ENCODE measurements at regions not wholly inside any gene's neighbourhood (a gene's known extent, or its start where the extent isn't known, plus 50 kb on each side); places are given as distances from the start of the nearest gene placed in this dataset.
"Not testable (repeated sequence)": the region's sequence is repeated elsewhere in the genome, so short reads cannot be mapped to it uniquely, and the experiment has no call there.

DNA sequence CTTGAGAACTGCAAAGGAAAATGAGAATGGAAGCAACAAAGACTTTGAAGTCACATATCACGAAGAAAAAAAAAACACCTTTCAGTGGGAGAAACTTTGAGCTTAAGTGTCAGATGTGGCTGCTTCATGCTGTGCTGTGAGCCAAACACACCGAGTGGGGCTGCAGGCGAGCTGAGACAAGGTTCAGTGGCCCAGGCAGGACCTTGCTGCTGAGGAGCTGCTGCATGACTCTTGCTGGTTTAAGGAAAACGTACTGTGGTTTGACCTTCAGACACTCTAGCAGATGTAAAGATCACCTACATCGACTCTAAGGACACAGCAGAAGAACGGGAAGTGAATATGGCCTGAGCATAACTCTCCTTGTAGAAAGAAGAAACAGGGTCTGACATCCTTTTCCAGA, 118.1 kb upstream of the OR4E1 start:
- DNase-seq: no peak

DNA sequence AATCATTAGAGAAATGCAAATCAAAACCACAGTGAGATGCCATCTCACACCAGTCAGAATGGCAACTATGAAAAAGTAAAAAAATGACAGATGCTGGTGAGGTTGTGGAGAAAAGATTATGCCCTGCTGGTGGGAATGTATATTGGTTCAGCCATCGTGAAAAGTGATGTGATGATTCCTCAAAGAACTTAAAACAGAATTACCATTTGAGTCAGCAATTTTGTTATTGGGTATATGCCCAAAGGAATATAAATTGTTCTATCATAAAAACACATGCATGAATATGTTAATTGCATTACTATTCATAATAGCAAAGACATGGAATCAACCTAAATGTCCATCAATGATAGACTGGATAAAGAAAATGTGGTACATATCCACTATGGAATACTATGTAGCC, 115.1 kb upstream of the OR4E1 start:
- DNase-seq: not testable (repeated sequence)

DNA sequence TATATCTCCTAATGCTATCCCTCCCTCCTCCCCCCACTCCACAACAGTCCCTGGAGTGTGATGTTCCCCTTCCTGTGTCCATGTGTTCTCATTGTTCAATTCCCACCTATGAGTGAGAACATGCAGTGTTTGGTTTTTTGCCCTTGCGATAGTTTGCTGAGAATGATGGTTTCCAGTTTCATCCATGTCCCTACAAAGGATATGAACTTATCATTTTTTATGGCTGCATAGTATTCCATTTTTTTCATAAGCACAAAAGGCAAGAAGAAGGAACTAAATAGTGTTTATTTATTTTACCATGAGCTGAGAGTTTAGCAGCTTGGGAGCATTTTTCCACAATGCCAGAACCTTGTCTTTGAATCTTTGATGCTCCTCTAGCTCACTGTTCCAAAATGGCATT, 113.6 kb upstream of the OR4E1 start:
- not testable (repeated sequence) for DNase-seq

DNA sequence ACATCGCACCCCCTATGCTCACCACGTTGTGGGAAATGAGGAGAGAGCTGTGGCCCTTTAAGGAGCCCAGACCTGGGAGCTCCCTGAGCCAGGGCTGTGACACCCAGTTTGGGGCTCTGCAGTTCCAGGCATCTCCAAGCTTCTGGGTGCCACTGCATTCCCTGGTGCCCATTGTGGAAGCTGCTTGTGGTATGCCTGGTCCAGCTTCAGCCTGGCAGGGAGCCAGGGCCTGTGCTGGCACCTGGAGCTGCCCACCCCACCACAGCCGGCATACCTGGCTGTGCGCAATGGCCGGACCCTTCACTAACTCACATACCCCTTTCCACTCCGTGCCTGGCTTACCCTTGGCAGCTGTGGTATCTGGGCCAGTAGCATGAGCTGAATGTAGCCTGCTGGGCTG, 107.9 kb upstream of the OR4E1 start:
- no peak for DNase-seq

DNA sequence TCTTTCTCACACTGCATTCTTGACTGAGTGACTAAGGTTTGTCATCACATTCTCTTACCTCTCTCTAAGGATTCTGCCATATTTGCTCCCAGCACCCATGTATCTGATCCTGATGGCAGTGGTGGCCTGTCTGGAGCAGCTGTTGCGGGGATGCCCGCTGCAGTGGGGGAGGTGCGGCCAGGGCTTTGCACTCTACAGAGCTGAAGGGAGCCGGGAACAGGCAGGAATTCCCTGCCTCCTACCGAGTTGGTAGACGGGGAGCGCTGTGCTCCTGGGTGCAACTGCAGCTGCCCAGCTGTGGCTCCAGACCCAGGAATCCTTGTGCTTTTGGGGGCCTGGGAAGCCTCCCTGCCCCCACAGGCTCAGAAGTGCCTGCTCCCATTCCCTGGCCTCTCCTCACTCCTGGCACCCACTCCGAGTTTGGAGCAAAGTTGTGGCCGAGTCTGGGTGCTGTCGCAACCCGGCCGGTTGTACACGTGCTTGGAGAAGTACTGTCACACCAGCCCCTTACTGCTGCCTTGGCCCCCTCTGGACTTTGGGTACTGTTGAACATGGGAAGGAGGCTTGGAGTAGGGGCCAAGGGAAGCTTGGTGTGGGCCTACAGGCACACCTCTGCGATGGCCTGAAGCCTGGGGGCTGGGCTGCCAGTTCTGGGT, 106.9 kb upstream of the OR4E1 start:
- no peak for DNase-seq

DNA sequence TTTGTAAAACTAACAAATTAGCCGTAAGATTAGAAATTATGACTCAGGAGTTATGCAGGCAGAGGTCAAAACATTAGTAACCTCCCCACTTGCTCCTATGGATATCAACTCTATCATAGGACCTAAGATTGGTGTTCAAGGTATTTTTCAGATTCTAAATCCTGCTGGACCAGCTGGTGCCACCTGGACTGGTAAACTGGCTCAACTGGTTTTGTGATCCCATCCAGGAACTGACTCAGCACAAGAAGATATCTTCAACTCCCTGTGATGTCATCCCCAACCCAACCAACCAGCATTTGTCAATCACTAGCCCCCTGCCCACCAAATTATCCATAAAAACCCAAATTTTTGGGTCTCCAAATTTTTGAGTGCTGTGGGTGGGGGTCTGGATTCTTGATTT, 98.1 kb upstream of the OR4E1 start:
- no peak for DNase-seq

DNA sequence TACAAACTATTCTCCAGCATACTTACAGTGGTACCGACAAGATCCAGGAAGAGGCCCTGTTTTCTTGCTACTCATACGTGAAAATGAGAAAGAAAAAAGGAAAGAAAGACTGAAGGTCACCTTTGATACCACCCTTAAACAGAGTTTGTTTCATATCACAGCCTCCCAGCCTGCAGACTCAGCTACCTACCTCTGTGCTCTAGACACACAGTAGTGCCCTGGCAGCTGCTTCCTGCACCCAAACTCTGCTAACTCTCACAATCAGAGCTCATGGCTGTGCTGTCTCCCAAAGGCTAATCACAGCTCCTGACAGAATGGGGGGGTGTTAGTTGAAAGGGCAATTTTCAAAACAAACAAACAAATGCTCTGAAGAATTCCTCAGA, 95.2 kb upstream of the OR4E1 start:
- DNase-seq: no peak

DNA sequence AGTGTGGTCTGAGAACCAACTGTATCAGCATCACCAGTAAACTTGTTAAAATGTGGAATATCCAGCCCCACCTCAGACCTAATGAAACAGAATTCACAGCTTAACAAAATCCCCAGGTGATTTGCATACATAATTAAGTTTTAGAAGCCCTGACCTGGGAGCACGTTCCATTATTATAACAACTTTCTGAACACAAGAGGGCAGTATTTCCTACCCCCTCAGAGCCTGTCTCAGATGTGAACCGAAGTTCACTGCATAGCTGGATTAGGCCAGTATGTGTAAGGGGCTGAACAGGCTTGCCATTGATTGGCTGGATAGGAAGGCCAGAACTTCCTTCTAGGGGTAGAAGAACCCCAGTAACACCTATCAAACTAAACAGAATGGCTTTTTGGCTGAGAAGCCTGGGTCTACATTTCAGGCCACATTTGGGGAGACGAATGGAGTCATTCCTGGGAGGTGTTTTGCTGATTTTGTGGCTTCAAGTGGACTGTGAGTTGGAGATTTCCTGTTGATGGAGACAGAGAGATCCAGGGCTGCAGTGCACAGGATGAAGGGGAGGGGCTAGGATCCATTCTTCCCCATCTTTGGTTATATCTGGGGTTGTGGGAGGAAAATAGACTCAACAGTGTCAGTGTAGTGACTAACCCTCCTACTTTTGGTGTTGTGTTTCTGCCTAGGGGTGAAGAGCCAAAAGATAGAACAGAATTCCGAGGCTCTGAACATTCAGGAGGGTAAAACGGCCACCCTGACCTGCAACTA, 94.7 kb upstream of the OR4E1 start:
- DNase-seq: peak; percentile 17

DNA sequence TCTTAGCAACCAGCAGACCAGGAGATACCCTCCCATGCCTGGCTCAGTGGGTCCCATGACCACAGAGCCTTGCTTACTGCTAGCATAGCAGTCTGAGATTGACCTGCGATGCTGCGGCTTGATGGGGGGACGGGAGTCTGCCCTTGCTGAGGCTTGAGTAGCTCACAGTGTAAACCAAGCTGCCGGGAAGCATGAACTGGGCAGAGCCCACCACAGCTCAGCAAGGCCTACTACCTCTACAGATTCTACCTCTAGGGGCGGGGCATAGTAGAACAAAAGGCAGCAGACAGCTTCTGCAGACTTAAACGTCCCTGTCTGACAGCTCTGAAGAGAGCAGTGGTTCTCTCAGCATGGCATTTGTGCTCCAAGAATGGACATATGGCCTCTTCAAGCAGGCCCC, 86.7 kb upstream of the OR4E1 start:
- not testable (repeated sequence) for DNase-seq

DNA sequence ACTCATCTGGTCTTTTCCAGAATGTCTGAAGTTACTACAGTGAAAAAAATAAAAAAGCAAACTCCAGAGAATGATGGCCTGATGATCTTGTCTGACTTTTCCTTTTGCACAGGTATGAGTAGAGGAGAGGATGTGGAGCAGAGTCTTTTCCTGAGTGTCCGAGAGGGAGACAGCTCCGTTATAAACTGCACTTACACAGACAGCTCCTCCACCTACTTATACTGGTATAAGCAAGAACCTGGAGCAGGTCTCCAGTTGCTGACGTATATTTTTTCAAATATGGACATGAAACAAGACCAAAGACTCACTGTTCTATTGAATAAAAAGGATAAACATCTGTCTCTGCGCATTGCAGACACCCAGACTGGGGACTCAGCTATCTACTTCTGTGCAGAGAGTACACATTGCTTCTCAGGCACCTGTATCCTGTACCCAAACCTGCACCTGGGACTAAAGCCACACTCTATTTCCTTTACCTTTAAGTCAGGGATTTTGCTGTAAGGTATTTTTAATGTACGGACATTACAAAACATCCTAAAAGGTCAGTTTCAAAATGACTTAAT, 75.8 kb upstream of the OR4E1 start:
- no peak for DNase-seq

DNA sequence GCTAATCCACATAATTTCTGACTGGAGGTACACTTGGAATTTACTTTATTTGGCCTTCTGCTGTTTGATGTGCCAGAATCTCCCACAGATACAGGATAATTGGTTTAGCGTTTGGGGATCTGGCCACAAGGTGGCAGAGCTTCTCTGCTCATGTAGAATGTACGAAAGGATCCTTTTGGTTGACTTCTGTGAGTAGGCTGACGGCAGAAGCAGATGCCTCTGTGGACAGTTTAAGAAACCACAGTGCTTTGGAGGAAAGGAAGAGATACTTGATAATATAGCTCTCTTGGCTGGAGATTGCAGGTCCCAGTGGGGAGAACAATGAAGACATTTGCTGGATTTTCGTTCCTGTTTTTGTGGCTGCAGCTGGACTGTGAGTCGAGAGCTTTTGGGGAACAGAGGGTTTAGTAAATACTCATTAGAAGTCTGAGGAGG, 75.3 kb upstream of the OR4E1 start:
- DNase-seq: peak; percentile 25

DNA sequence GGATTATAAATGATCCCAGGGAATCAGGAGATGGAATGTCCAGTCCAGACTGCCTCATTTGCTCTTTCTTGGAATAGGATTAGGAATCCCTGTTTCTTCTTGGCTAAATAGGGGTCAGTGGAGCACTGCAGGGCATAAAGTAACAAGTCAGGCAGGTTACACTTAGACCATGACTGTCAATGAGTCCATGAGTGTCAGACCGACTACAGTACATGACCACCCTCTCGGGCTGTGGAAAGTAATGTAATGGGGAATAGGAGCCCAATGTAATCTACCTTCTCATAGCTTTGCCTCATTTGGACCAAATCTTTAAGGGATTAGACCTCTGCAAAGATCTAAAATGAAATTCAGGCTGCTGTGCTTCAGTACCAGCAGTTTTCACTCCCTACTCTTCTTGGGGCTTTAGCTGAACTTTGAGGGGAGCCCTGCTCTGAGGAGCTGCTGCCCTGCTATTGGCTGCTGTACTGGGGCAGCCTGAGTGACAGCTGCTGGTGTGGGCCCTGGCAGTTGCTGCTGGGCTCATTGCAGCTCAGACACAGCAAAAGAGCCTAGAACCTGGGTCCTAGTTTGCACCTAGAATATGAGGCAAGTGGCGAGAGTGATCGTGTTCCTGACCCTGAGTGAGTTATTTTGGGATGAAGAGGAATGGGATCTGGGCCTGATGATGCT, 62.2 kb upstream of the OR4E1 start:
- no peak for DNase-seq

DNA sequence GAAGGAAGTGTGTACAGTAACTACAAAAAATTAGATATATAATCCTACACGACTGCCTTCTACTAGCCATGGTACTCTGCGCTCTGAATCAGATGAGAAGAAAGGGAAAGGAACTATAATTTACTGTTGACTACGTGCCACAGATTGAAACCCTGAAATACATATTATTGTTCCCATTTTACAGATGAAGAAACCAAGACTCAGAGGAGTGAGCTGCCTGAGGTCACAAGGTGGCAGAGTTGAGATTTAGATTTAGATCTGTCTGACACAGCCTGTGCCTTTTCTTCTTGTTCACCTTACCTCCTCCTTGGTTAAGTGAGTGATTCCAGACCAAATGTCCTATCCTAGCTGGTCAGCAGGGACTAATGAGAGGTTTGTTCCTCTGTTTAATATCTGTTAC, 61.6 kb upstream of the OR4E1 start:
- no peak for DNase-seq

DNA sequence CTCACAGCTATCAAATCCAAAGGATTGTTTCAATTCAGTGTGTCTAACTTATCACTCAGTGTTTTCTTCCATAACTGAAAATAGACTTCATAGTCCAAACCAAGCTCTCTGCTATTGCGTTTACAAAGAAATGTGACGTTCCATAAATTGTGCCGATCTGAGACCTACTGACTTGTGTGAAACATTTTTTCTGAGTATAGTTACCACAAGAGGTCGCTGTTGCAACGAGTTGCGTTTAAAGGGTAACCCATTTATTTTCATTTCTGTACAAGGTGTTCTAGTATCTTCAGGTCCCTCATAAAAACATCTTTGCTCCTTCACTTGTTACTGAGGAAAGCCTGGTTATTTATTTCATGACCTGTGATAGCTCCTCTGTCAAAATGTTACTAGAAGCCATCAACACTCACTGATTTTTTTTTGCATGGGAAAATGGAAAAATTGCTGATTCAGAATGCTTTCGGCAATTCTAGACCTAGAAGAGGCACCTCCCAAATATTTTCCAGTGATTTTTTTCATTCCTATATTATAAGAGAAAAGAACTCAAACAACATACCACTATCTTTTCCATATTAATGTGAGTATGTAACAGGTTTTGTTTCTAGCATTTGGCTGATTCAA, 60.9 kb upstream of the OR4E1 start:
- peak; percentile 8 for DNase-seq

DNA sequence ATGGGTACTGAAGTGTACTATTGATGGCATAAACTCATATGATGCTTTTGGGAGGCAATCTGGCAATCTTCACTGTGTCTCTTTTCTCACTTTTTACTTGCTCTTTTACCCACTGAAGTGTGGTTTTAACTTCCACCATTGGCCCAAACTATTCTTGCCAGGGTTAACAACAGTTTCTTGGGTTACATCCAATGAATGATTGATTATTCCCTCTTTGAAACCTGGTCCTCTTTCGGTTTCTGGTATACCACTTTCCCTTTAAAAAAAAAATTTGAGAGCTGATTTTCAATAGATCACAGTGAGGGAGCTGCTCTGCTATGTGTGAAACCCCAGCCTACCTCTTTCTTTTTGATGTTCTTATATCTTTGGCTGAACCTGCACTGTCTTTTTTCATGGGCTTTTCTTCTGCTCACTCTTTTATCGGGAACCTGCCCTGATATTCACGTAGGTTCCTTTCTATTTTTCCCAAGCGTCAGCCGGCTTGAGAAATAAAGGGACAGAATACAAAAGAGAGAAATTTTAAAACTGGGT, 56.1 kb upstream of the OR4E1 start:
- DNase-seq: no peak

DNA sequence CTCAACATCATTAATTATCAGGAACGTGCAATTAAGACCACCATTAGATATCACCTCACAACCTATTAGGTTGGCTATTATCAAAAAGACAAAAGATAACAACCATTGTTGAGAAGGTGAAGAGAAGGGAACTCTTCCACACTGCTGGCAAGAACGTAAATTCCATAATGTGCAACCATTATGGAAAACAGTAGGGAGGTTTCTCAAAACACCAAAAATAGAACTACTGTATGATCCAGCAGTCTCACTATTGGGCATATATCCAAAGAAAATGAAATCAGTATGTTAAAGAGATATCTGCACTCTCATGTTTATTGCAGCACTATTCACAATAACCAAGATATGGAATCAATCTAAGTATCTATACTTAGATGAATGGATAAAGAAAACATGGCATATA, 51.6 kb upstream of the OR4E1 start:
- no peak for DNase-seq

DNA sequence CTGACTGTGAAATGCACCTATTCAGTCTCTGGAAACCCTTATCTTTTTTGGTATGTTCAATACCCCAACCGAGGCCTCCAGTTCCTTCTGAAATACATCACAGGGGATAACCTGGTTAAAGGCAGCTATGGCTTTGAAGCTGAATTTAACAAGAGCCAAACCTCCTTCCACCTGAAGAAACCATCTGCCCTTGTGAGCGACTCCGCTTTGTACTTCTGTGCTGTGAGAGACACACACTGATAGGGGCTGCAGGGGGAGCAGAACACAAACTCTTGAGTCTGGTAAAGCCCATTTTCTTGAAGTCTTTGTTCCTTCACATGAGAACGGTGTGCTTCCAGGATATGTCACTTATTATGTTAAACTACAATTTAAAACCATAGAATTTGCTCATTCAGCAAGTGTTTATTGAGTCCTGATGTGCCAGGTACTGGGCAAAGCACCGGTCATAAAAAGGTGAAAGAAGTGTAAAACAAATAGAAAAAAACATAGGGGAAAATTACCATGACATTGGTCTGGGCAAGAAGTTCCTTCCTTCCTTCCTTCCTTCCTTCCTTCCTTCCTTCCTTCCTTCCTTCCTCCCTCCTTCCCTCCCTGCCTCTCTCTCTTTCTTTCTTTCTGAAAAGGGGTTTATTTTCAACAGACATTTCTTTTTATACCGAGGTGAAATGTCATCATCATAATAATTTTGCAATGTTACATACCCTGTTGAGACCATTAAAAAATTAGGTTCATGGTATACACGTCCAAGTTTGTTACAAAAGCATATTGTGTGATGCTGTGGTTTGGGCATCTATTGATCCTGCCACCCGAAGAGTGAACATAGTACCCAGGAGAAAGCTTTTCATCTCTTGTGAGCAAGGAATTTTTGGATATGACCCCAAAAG, 50.7 kb upstream of the OR4E1 start:
- DNase-seq: no peak

DNA sequence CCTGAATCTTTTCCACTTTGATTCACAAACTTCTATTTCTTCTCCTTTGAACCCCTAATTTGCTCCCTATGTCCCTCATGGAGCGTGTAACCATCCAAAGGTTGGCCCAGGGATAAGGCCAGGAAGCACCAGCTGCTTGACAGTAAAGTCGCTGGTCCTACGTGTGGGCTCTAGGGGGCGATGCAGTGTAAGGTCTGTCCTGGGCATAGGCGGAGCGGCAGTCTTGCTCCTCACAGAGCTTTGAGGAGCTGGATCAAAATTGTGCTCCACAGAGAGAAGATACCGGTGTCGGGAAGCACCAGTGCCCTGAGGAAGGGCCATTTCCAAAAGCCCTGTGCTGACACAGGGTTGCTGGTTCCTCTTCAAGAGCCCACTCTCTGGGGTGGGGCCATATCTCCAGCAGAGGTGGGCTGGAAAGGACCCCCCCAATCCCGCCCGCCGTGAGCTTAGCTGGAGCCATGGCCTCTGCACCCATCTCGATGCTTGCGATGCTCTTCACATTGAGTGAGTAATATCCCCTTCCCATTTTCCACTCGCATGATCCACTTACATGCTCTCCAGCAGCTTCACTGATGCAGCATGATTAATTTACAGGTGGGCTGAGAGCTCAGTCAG, 49.9 kb upstream of the OR4E1 start:
- DNase-seq: peak; percentile 11
